CD4-positive, CD25-positive, alpha-beta regulatory T cell (primary cell): ENCODE measurements at regions not wholly inside any gene's neighbourhood (a gene's known extent, or its start where the extent isn't known, plus 50 kb on each side); places are given as distances from the start of the nearest gene placed in this dataset.

ENCODE experiments used
- ATAC-seq, 2 donors: fragments of 150-1000 bp; cut with Tn5 transposase; one replicate each; pipeline ENCODE4 v1.10.0; 2021; ENCODE audit warnings: low read depth in 2 of 2, moderate number of reproducible peaks in 2 of 2, moderate library complexity in 1 of 2
- DNase-seq, 3 donors: peaks; one replicate each; pipeline versions ENCODE4 v3.0.0 to v3.0.0-alpha.2; 2012 to 2022; ENCODE audit warnings: mixed read lengths in 1 of 3
- H3K27ac ChIP-seq: one replicate; pipeline ENCODE4 v1.7.0; 2013; ENCODE audit warnings: mild to moderate bottlenecking, low read length; ENCODE audit not compliant: insufficient read depth, poor library complexity, severe bottlenecking
- H3K27me3 ChIP-seq: one replicate; pipeline ENCODE4 v1.7.0; 2013; ENCODE audit warnings: low read length; ENCODE audit not compliant: control insufficient read depth, insufficient read depth
- H3K36me3 ChIP-seq: one replicate; pipeline ENCODE4 v1.7.0; 2013; ENCODE audit warnings: mild to moderate bottlenecking, low read length, moderate library complexity; ENCODE audit not compliant: control insufficient read depth, insufficient read depth
- H3K4me1 ChIP-seq: 2 replicates; pipeline ENCODE4 v1.7.0; 2013; ENCODE audit warnings: mild to moderate bottlenecking, low read length; ENCODE audit not compliant: insufficient read depth, control insufficient read depth, poor library complexity, severe bottlenecking
- H3K4me3 ChIP-seq: one replicate; pipeline ENCODE4 v1.7.0; 2013; ENCODE audit warnings: low read depth, mild to moderate bottlenecking, low read length, moderate library complexity
- H3K9me3 ChIP-seq, 2 experiments: 1 replicate in 1 of 2; 2 replicates in 1 of 2; pipeline ENCODE4 v1.7.0; 2013; ENCODE audit warnings: low read length in 2 of 2, mild to moderate bottlenecking in 1 of 2, moderate library complexity in 1 of 2; ENCODE audit not compliant: control insufficient read depth in 2 of 2
- H3K27ac Mint-ChIP-seq, 3 donors: one replicate each; pipeline ENCODE4 v1.8.0; 2020 to 2022; ENCODE audit warnings: mild to moderate bottlenecking in 3 of 3, mixed read lengths in 3 of 3, moderate library complexity in 2 of 3
- H3K27me3 Mint-ChIP-seq: one replicate; pipeline ENCODE4 v1.8.0; 2022; ENCODE audit warnings: mild to moderate bottlenecking, mixed read lengths
- H3K36me3 Mint-ChIP-seq: one replicate; pipeline ENCODE4 v1.8.0; 2020; ENCODE audit warnings: mixed read lengths
- H3K4me1 Mint-ChIP-seq, 4 donors: one replicate each; pipeline ENCODE4 v1.8.0; 2020 to 2022; ENCODE audit warnings: mixed read lengths in 4 of 4, mild to moderate bottlenecking in 1 of 4
- H3K4me3 Mint-ChIP-seq, 4 donors: one replicate each; pipeline ENCODE4 v1.8.0; 2020 to 2022; ENCODE audit warnings: mild to moderate bottlenecking in 4 of 4, mixed read lengths in 4 of 4, moderate library complexity in 3 of 4
- H3K9me3 Mint-ChIP-seq, 7 donors: one replicate each; pipeline ENCODE4 v1.8.0; 2020 to 2022; ENCODE audit warnings: mixed read lengths in 7 of 7, mild to moderate bottlenecking in 3 of 7, moderate library complexity in 2 of 7

GRCh38 chr10:56823849-56824248, 462.8 kb upstream of the ZWINT start:
- Mint-ChIP-seq H3K27me3 (no peaks in the 10 kb centered on the region), H3K36me3 (no peaks in the 10 kb centered on the region), H3K27ac (no peak overlapping the region), H3K4me3 (peak overlapping the region in 1 of 4 donors; percentile 61), H3K9me3 (peaks cover 0 to 57% (median 9%) of the 10 kb centered on the region in 7 donors), H3K4me1 (no peaks in the 10 kb centered on the region)
- H3K4me3 ChIP-seq: no peak overlapping the region
- ATAC-seq: no peak
- no peak for DNase-seq
- H3K36me3 ChIP-seq: no peaks in the 10 kb centered on the region
- H3K27me3 ChIP-seq: no peaks in the 10 kb centered on the region
- no peaks in the 10 kb centered on the region for H3K4me1 ChIP-seq
- H3K27ac ChIP-seq: no peak overlapping the region
- H3K9me3 ChIP-seq: peaks cover 0 to 24% of the 10 kb centered on the region in 2 experiments

DNA sequence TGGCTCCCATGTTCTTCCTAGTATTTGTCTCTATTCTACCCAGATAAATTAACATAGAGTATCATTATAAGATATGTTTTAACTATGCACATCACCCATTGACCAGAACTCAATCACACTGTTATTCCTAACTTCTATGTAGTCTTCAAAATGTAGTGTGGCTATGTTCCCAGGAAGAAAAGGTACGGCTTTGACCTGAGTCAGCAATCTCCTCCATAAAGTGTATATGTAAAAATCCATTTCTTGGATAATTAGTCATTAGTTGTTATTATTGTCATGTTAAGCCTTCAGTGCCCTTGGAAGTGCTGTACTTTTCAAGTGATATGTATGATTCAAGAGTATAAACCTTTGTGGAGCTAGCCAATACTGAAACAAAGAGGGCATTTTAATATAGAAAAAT, 444.0 kb upstream of the ZWINT start:
- Mint-ChIP-seq H3K27ac (no peak overlapping the region), H3K4me3 (no peak overlapping the region), H3K27me3 (no peaks in the 10 kb centered on the region), H3K36me3 (no peaks in the 10 kb centered on the region), H3K4me1 (no peaks in the 10 kb centered on the region), H3K9me3 (peaks cover 1 to 21% (median 5%) of the 10 kb centered on the region in 7 donors)
- Histone ChIP-seq H3K4me3 (no peak overlapping the region), H3K27ac (no peak overlapping the region), H3K27me3 (no peaks in the 10 kb centered on the region), H3K36me3 (no peaks in the 10 kb centered on the region), H3K4me1 (no peaks in the 10 kb centered on the region), H3K9me3 (peaks cover 2 to 10% of the 10 kb centered on the region in 2 experiments)
- DNase-seq: no peak
- no peak for ATAC-seq

DNA sequence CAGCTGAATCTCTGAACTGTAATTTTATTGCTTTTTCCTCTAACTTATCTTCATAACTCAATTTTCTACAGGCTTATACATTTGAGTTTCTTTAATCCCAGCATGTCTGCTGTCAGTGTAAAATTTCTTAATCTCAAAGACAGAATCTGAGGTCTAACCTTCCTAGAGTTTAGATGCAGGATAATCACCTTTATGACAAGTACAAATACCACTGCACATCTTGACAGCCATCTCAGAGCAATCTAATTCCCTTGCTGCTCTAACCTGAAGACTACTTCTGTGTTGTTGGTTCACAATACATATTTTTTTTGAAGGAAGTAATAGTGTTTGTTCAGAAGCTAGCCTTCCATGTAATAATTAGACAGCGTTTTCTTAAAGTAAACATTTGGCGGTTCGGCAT, 424.2 kb upstream of the ZWINT start:
- H3K4me3 Mint-ChIP-seq: no peak overlapping the region
- H3K27ac ChIP-seq: no peak overlapping the region
- no peaks in the 10 kb centered on the region for H3K36me3 ChIP-seq
- H3K36me3 Mint-ChIP-seq: no peaks in the 10 kb centered on the region
- no peaks in the 10 kb centered on the region for H3K27me3 Mint-ChIP-seq
- no peak for ATAC-seq
- H3K4me1 Mint-ChIP-seq: no peaks in the 10 kb centered on the region
- H3K27me3 ChIP-seq: no peaks in the 10 kb centered on the region
- H3K27ac Mint-ChIP-seq: no peak overlapping the region
- no peaks in the 10 kb centered on the region for H3K4me1 ChIP-seq
- no peak for DNase-seq
- peaks cover 0 to 7% of the 10 kb centered on the region in 2 experiments for H3K9me3 ChIP-seq
- H3K4me3 ChIP-seq: no peak overlapping the region
- H3K9me3 Mint-ChIP-seq: peaks cover 0 to 20% (median 7%) of the 10 kb centered on the region in 7 donors

DNA sequence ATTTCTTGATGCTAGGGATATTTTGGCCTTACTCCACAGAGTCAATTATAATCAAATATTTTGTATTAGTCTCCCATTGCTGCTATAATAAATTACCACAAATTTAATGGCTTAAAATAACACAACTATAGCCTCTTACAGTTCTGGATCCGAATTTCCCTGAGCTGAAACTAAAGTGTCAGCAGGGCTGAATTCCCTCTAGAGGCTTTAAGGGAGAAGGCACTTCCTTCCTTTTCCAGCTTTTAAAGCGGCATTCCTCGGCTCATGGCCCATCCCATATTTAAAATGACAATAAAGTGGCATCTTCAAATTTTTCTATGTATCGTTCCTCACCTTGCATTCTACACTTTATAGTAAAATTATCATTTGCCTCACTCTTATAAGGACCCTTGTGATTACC, 421.4 kb upstream of the ZWINT start:
- H3K27me3 Mint-ChIP-seq: no peaks in the 10 kb centered on the region
- DNase-seq: no peak

GRCh38 chr10:56771343-56771742, 410.3 kb upstream of the ZWINT start:
- no peak overlapping the region for H3K27ac ChIP-seq

More for the DNA sequence above, 421.4 kb upstream of the ZWINT start:
- no peak overlapping the region for H3K27ac ChIP-seq
- H3K4me3 Mint-ChIP-seq: no peak overlapping the region
- no peaks in the 10 kb centered on the region for H3K4me1 ChIP-seq
- no peak overlapping the region for H3K4me3 ChIP-seq
- no peak for ATAC-seq
- H3K4me1 Mint-ChIP-seq: no peaks in the 10 kb centered on the region
- no peak overlapping the region for H3K27ac Mint-ChIP-seq
- H3K36me3 ChIP-seq: no peaks in the 10 kb centered on the region
- no peaks in the 10 kb centered on the region for H3K27me3 ChIP-seq
- H3K36me3 Mint-ChIP-seq: no peaks in the 10 kb centered on the region
- H3K9me3 ChIP-seq: peaks cover 4 to 16% of the 10 kb centered on the region in 2 experiments
- H3K9me3 Mint-ChIP-seq: peaks cover 4 to 25% (median 13%) of the 10 kb centered on the region in 7 donors

DNA sequence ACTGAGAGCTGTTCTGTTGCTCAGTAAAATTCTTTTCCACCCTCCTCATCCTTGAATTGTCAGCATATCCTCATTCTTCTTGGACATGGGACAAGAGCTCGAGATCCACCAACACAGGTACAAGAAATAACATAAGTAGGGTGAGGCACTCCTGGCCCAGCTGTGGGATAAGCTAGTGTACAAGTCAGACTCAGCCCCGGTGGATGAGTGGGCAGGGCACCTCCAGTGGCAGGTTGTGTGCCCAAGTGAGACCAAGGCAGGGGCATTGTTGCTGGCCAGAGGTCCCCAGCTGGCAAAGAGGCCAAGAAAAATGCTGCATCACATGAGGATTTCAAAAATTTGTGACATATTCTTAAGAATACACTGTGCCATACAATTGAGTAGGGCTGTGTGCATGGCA, 402.0 kb upstream of the ZWINT start:
- no peaks in the 10 kb centered on the region for H3K36me3 Mint-ChIP-seq
- no peak for ATAC-seq
- no peaks in the 10 kb centered on the region for H3K27me3 Mint-ChIP-seq
- Histone ChIP-seq H3K4me3 (no peak overlapping the region), H3K4me1 (no peaks in the 10 kb centered on the region), H3K27me3 (no peaks in the 10 kb centered on the region), H3K36me3 (no peaks in the 10 kb centered on the region), H3K9me3 (peaks cover 4 to 5% of the 10 kb centered on the region in 2 experiments), H3K27ac (no peak overlapping the region)
- peaks cover 4 to 47% (median 7%) of the 10 kb centered on the region in 7 donors for H3K9me3 Mint-ChIP-seq
- H3K4me3 Mint-ChIP-seq: no peak overlapping the region
- H3K27ac Mint-ChIP-seq: no peak overlapping the region
- H3K4me1 Mint-ChIP-seq: no peaks in the 10 kb centered on the region
- no peak for DNase-seq

More at GRCh38 chr10:56771343-56771742, 410.3 kb upstream of the ZWINT start:
- H3K4me3 ChIP-seq: no peak overlapping the region
- no peak overlapping the region for H3K4me3 Mint-ChIP-seq
- no peaks in the 10 kb centered on the region for H3K27me3 ChIP-seq
- H3K4me1 Mint-ChIP-seq: no peaks in the 10 kb centered on the region
- ATAC-seq (no peak), DNase-seq (no peak)
- no peaks in the 10 kb centered on the region for H3K27me3 Mint-ChIP-seq
- no peaks in the 10 kb centered on the region for H3K36me3 Mint-ChIP-seq
- no peaks in the 10 kb centered on the region for H3K36me3 ChIP-seq
- peaks cover 2 to 9% of the 10 kb centered on the region in 2 experiments for H3K9me3 ChIP-seq
- H3K4me1 ChIP-seq: no peaks in the 10 kb centered on the region
- no peak overlapping the region for H3K27ac Mint-ChIP-seq
- peaks cover 2 to 28% (median 7%) of the 10 kb centered on the region in 7 donors for H3K9me3 Mint-ChIP-seq

GRCh38 chr10:56745490-56745889, 384.4 kb upstream of the ZWINT start:
- no peaks in the 10 kb centered on the region for H3K9me3 ChIP-seq
- DNase-seq: no peak
- H3K4me3 ChIP-seq: no peak overlapping the region
- Mint-ChIP-seq H3K27ac (no peak overlapping the region), H3K27me3 (no peaks in the 10 kb centered on the region), H3K36me3 (no peaks in the 10 kb centered on the region), H3K4me3 (no peak overlapping the region), H3K4me1 (no peaks in the 10 kb centered on the region), H3K9me3 (peaks cover 0 to 32% (median 3%) of the 10 kb centered on the region in 7 donors)
- ATAC-seq: no peak
- H3K4me1 ChIP-seq: no peaks in the 10 kb centered on the region
- H3K27me3 ChIP-seq: no peaks in the 10 kb centered on the region
- no peak overlapping the region for H3K27ac ChIP-seq
- H3K36me3 ChIP-seq: no peaks in the 10 kb centered on the region

- H3K4me1 ChIP-seq: no peaks in the 10 kb centered on the region
- H3K27ac Mint-ChIP-seq: peak overlapping the region in 1 of 3 donors; percentile 5
- H3K4me1 Mint-ChIP-seq: no peaks in the 10 kb centered on the region
- H3K27me3 ChIP-seq: no peaks in the 10 kb centered on the region
- no peak for ATAC-seq
- no peak for DNase-seq
- no peak overlapping the region for H3K27ac ChIP-seq
- no peak overlapping the region for H3K4me3 Mint-ChIP-seq
- H3K27me3 Mint-ChIP-seq: no peaks in the 10 kb centered on the region
- H3K36me3 ChIP-seq: no peaks in the 10 kb centered on the region
- peaks cover 0 to 20% (median 15%) of the 10 kb centered on the region in 7 donors for H3K9me3 Mint-ChIP-seq
- H3K4me3 ChIP-seq: no peak overlapping the region
- H3K36me3 Mint-ChIP-seq: no peaks in the 10 kb centered on the region
- H3K9me3 ChIP-seq: peaks cover 2 to 6% of the 10 kb centered on the region in 2 experiments
Measured at GRCh38 chr10:56728349-56728748, 367.3 kb upstream of the ZWINT start.
